CD8-positive, alpha-beta memory T cell (primary cell): ENCODE measurements at regions not wholly inside any gene's neighbourhood (a gene's known extent, or its start where the extent isn't known, plus 50 kb on each side); places are given as distances from the start of the nearest gene placed in this dataset.

ENCODE experiments used
- CTCF ChIA-PET: fragments of 350-600 bp; sonication (Branson Sonifier 250); formaldehyde crosslinking; loops from one replicate; lab custom pipeline; 2021; ENCODE audit warnings: antibody characterized with exemption; lab: Charles Lee
- POLR2A ChIA-PET: fragments of 350-600 bp; sonication (Branson Sonifier 250); formaldehyde crosslinking; loops from one replicate; lab custom pipeline; 2021; ENCODE audit warnings: antibody characterized with exemption; lab: Charles Lee
- DNase-seq, 5 donors: peaks; one replicate each; pipeline versions ENCODE4 v3.0.0 to v3.0.0-alpha.2; 2020 to 2022; ENCODE audit warnings: mixed read lengths in 1 of 5
- H3K27ac ChIP-seq: one replicate; pipeline ENCODE4 v1.7.0; 2013; ENCODE audit warnings: low read depth, mild to moderate bottlenecking, low read length, moderate library complexity
- H3K27me3 ChIP-seq: 2 replicates; pipeline ENCODE4 v1.7.0; 2013; ENCODE audit warnings: low read length, mild to moderate bottlenecking; ENCODE audit not compliant: insufficient read depth, poor library complexity, severe bottlenecking
- H3K36me3 ChIP-seq: 2 replicates; pipeline ENCODE4 v1.7.0; 2013; ENCODE audit warnings: mild to moderate bottlenecking, low read length, moderate library complexity; ENCODE audit not compliant: insufficient read depth
- H3K4me1 ChIP-seq: 2 replicates; pipeline ENCODE4 v1.7.0; 2013; ENCODE audit warnings: mild to moderate bottlenecking, low read length, moderate library complexity; ENCODE audit not compliant: insufficient read depth
- H3K4me3 ChIP-seq: 2 replicates; pipeline ENCODE4 v1.7.0; 2013; ENCODE audit warnings: mild to moderate bottlenecking, low read length
- H3K9me3 ChIP-seq: 2 replicates; pipeline ENCODE4 v1.7.0; 2013; ENCODE audit warnings: mild to moderate bottlenecking, low read length
- H3K27ac Mint-ChIP-seq, 8 donors: one replicate each; pipeline ENCODE4 v1.8.0; 2020 to 2021; ENCODE audit warnings: mixed read lengths in 8 of 8, mild to moderate bottlenecking in 6 of 8, inconsistent platforms in 3 of 8, moderate library complexity in 3 of 8
- H3K27me3 Mint-ChIP-seq, 2 donors: one replicate each; pipeline ENCODE4 v1.8.0; 2020 to 2021; ENCODE audit warnings: mixed read lengths in 2 of 2, mild to moderate bottlenecking in 1 of 2, moderate library complexity in 1 of 2
- H3K36me3 Mint-ChIP-seq, 3 donors: one replicate each; pipeline ENCODE4 v1.8.0; 2020 to 2021; ENCODE audit warnings: mixed read lengths in 3 of 3, inconsistent platforms in 1 of 3, mild to moderate bottlenecking in 1 of 3
- H3K4me1 Mint-ChIP-seq, 3 donors: one replicate each; pipeline ENCODE4 v1.8.0; 2020 to 2021; ENCODE audit warnings: mixed read lengths in 3 of 3, inconsistent platforms in 1 of 3, mild to moderate bottlenecking in 1 of 3
- H3K4me3 Mint-ChIP-seq, 7 donors: one replicate each; pipeline ENCODE4 v1.8.0; 2020 to 2021; ENCODE audit warnings: mixed read lengths in 7 of 7, mild to moderate bottlenecking in 6 of 7, moderate library complexity in 4 of 7, inconsistent platforms in 2 of 7
- H3K9me3 Mint-ChIP-seq, 5 donors: one replicate each; pipeline ENCODE4 v1.8.0; 2020 to 2022; ENCODE audit warnings: mixed read lengths in 5 of 5, mild to moderate bottlenecking in 3 of 5, moderate library complexity in 2 of 5, inconsistent platforms in 1 of 5

- Histone ChIP-seq H3K4me3 (no peak overlapping the region), H3K4me1 (no peaks in the 10 kb centered on the region), H3K27ac (no peak overlapping the region), H3K27me3 (no peaks in the 10 kb centered on the region), H3K36me3 (no peaks in the 10 kb centered on the region), H3K9me3 (no peaks in the 10 kb centered on the region)
- no peaks in the 10 kb centered on the region for H3K4me1 Mint-ChIP-seq
- H3K36me3 Mint-ChIP-seq: no peaks in the 10 kb centered on the region
- H3K27ac Mint-ChIP-seq: no peak overlapping the region
- H3K9me3 Mint-ChIP-seq: peaks cover 8 to 39% (median 13%) of the 10 kb centered on the region in 5 donors
- no peaks in the 10 kb centered on the region for H3K27me3 Mint-ChIP-seq
- ChIA-PET CTCF (no interaction called here), POLR2A (no interaction called here)
- DNase-seq: no peak
- no peak overlapping the region for H3K4me3 Mint-ChIP-seq
These were observed 795.1 kb upstream of the CDH6 start for GRCh38 chr5:30398423-30398822.

- Histone ChIP-seq H3K27me3 (no peaks in the 10 kb centered on the region), H3K36me3 (no peaks in the 10 kb centered on the region), H3K27ac (no peak overlapping the region), H3K9me3 (no peaks in the 10 kb centered on the region), H3K4me3 (no peak overlapping the region), H3K4me1 (no peaks in the 10 kb centered on the region)
- Mint-ChIP-seq H3K27me3 (no peaks in the 10 kb centered on the region), H3K36me3 (no peaks in the 10 kb centered on the region), H3K9me3 (peaks cover 8 to 38% (median 12%) of the 10 kb centered on the region in 5 donors), H3K27ac (no peak overlapping the region), H3K4me3 (no peak overlapping the region), H3K4me1 (no peaks in the 10 kb centered on the region)
- no peak for DNase-seq
- POLR2A ChIA-PET: no interaction called here
- CTCF ChIA-PET: no interaction called here
These were observed 800.6 kb upstream of the CDH6 start for GRCh38 chr5:30392897-30393296.

- H3K9me3 ChIP-seq: no peaks in the 10 kb centered on the region
- Mint-ChIP-seq H3K27ac (no peak overlapping the region), H3K9me3 (peaks cover under 1 to 40% (median 10%) of the 10 kb centered on the region in 5 donors), H3K36me3 (no peaks in the 10 kb centered on the region), H3K4me3 (no peak overlapping the region), H3K27me3 (no peaks in the 10 kb centered on the region), H3K4me1 (no peaks in the 10 kb centered on the region)
- DNase-seq: no peak
- H3K36me3 ChIP-seq: no peaks in the 10 kb centered on the region
- no peak overlapping the region for H3K4me3 ChIP-seq
- no peaks in the 10 kb centered on the region for H3K27me3 ChIP-seq
- no peaks in the 10 kb centered on the region for H3K4me1 ChIP-seq
- no peak overlapping the region for H3K27ac ChIP-seq
- ChIA-PET CTCF (no interaction called here), POLR2A (no interaction called here)
These were observed 803.4 kb upstream of the CDH6 start for GRCh38 chr5:30390095-30390494.

- Mint-ChIP-seq H3K9me3 (peaks cover 3 to 33% (median 10%) of the 10 kb centered on the region in 5 donors), H3K4me1 (no peaks in the 10 kb centered on the region), H3K27ac (no peak overlapping the region), H3K27me3 (no peaks in the 10 kb centered on the region), H3K36me3 (no peaks in the 10 kb centered on the region), H3K4me3 (no peak overlapping the region)
- Histone ChIP-seq H3K4me3 (no peak overlapping the region), H3K27ac (no peak overlapping the region), H3K9me3 (no peaks in the 10 kb centered on the region), H3K27me3 (no peaks in the 10 kb centered on the region), H3K36me3 (no peaks in the 10 kb centered on the region), H3K4me1 (no peaks in the 10 kb centered on the region)
- ChIA-PET POLR2A (no interaction called here), CTCF (interaction anchor here (0.6 kb wide), 1 partner anchor 15 kb away, joined by 3 read pairs; no protein-coding TSS in a partner anchor)
- no peak for DNase-seq
These were observed 805.4 kb upstream of the CDH6 start for GRCh38 chr5:30387974-30388632.

GRCh38 chr5:30385754-30386153 is 807.7 kb upstream of the CDH6 start:
- H3K36me3 Mint-ChIP-seq: no peaks in the 10 kb centered on the region
- Histone ChIP-seq H3K27me3 (no peaks in the 10 kb centered on the region), H3K36me3 (no peaks in the 10 kb centered on the region), H3K27ac (no peak overlapping the region), H3K9me3 (no peaks in the 10 kb centered on the region), H3K4me1 (no peaks in the 10 kb centered on the region), H3K4me3 (no peak overlapping the region)
- H3K9me3 Mint-ChIP-seq: peaks cover 3 to 31% (median 6%) of the 10 kb centered on the region in 5 donors
- CTCF ChIA-PET: no interaction called here
- H3K27ac Mint-ChIP-seq: no peak overlapping the region
- H3K27me3 Mint-ChIP-seq: no peaks in the 10 kb centered on the region
- no peaks in the 10 kb centered on the region for H3K4me1 Mint-ChIP-seq
- DNase-seq: no peak
- no peak overlapping the region for H3K4me3 Mint-ChIP-seq
- POLR2A ChIA-PET: no interaction called here

GRCh38 chr5:30384171-30384570 is 809.3 kb upstream of the CDH6 start:
- H3K27me3 Mint-ChIP-seq: no peaks in the 10 kb centered on the region
- POLR2A ChIA-PET: no interaction called here
- CTCF ChIA-PET: no interaction called here
- no peaks in the 10 kb centered on the region for H3K27me3 ChIP-seq
- H3K4me1 Mint-ChIP-seq: no peaks in the 10 kb centered on the region
- DNase-seq: no peak
- no peaks in the 10 kb centered on the region for H3K36me3 Mint-ChIP-seq
- H3K4me1 ChIP-seq: no peaks in the 10 kb centered on the region
- H3K4me3 ChIP-seq: no peak overlapping the region
- H3K27ac ChIP-seq: no peak overlapping the region
- H3K9me3 ChIP-seq: no peaks in the 10 kb centered on the region
- peaks cover 3 to 29% (median 6%) of the 10 kb centered on the region in 5 donors for H3K9me3 Mint-ChIP-seq
- no peak overlapping the region for H3K4me3 Mint-ChIP-seq
- no peak overlapping the region for H3K27ac Mint-ChIP-seq
- no peaks in the 10 kb centered on the region for H3K36me3 ChIP-seq

GRCh38 chr5:30380228-30380627 is 813.3 kb upstream of the CDH6 start:
- Histone ChIP-seq H3K27me3 (no peaks in the 10 kb centered on the region), H3K4me3 (no peak overlapping the region), H3K27ac (no peak overlapping the region), H3K36me3 (no peaks in the 10 kb centered on the region), H3K9me3 (no peaks in the 10 kb centered on the region), H3K4me1 (no peaks in the 10 kb centered on the region)
- no peak overlapping the region for H3K4me3 Mint-ChIP-seq
- H3K9me3 Mint-ChIP-seq: peaks cover 0 to 33% (median 16%) of the 10 kb centered on the region in 5 donors
- DNase-seq: no peak
- no peaks in the 10 kb centered on the region for H3K27me3 Mint-ChIP-seq
- no peak overlapping the region for H3K27ac Mint-ChIP-seq
- H3K36me3 Mint-ChIP-seq: no peaks in the 10 kb centered on the region
- POLR2A ChIA-PET: no interaction called here
- CTCF ChIA-PET: no interaction called here
- no peaks in the 10 kb centered on the region for H3K4me1 Mint-ChIP-seq

GRCh38 chr5:30376848-30377247 is 816.6 kb upstream of the CDH6 start:
- H3K36me3 ChIP-seq: no peaks in the 10 kb centered on the region
- CTCF ChIA-PET: no interaction called here
- no peaks in the 10 kb centered on the region for H3K4me1 ChIP-seq
- Mint-ChIP-seq H3K4me1 (no peaks in the 10 kb centered on the region), H3K36me3 (no peaks in the 10 kb centered on the region), H3K27me3 (no peaks in the 10 kb centered on the region), H3K4me3 (no peak overlapping the region), H3K9me3 (peaks cover 0 to 36% (median 14%) of the 10 kb centered on the region in 5 donors), H3K27ac (no peak overlapping the region)
- POLR2A ChIA-PET: no interaction called here
- no peak for DNase-seq
- no peak overlapping the region for H3K27ac ChIP-seq
- no peaks in the 10 kb centered on the region for H3K9me3 ChIP-seq
- H3K4me3 ChIP-seq: no peak overlapping the region
- H3K27me3 ChIP-seq: no peaks in the 10 kb centered on the region
